DND-41 (cell line): ENCODE measurements at regions not wholly inside any gene's neighbourhood (a gene's known extent, or its start where the extent isn't known, plus 50 kb on each side); places are given as distances from the start of the nearest gene placed in this dataset.

Source experiments
- ATAC-seq: fragments of 200-7000 bp; cut with Tn5 transposase; 3 replicates; pipeline ENCODE4 v1.9.1; 2021; ENCODE audit warnings: low read depth; ENCODE audit not compliant: insufficient read depth
- DNase-seq: peaks from one replicate; pipeline ENCODE4 v3.0.0-alpha.2; 2020
- H2AFZ ChIP-seq: 2 replicates; pipeline ENCODE4 v1.6.0; 2012; ENCODE audit warnings: low read depth, low read length
- H3K27ac ChIP-seq: 2 replicates; pipeline ENCODE4 v1.5.1; 2012; ENCODE audit warnings: low read length, inconsistent platforms
- H3K27me3 ChIP-seq: fragments of 200-600 bp; sonication (generic); 2 replicates; pipeline ENCODE4 v1.6.0; 2012; ENCODE audit warnings: low read length, mild to moderate bottlenecking, inconsistent platforms; ENCODE audit not compliant: insufficient read depth, poor library complexity
- H3K36me3 ChIP-seq: 2 replicates; pipeline ENCODE4 v1.5.1; 2012; ENCODE audit warnings: low read length, inconsistent platforms; ENCODE audit not compliant: insufficient read depth
- H3K4me1 ChIP-seq: 2 replicates; pipeline ENCODE4 v1.5.1; 2012; ENCODE audit warnings: mild to moderate bottlenecking, low read length; ENCODE audit not compliant: insufficient read depth
- H3K4me2 ChIP-seq: 2 replicates; pipeline ENCODE4 v1.6.0; 2012; ENCODE audit warnings: mild to moderate bottlenecking, moderate library complexity, low read length, inconsistent platforms; ENCODE audit not compliant: insufficient read depth
- H3K4me3 ChIP-seq, 2 experiments: fragments of 200-600 bp in 1 of 2; shearing (Covaris generic) in 1 of 2; 2 replicates each; pipeline ENCODE4 v1.5.1; 2012 to 2016; ENCODE audit warnings: inconsistent platforms in 2 of 2, low read length in 2 of 2, mild to moderate bottlenecking in 2 of 2, low read depth in 1 of 2, moderate library complexity in 1 of 2
- H3K79me2 ChIP-seq: 2 replicates; pipeline ENCODE4 v1.6.0; 2012; ENCODE audit warnings: low read length, inconsistent platforms; ENCODE audit not compliant: insufficient read depth
- H3K9ac ChIP-seq: 2 replicates; pipeline ENCODE4 v1.6.0; 2012; ENCODE audit warnings: low read depth, mild to moderate bottlenecking, inconsistent platforms, low read length, moderate library complexity
- H3K9me3 ChIP-seq: 2 replicates; pipeline ENCODE4 v1.5.1; 2012; ENCODE audit warnings: low read length, moderate library complexity, mild to moderate bottlenecking, inconsistent platforms; ENCODE audit not compliant: insufficient read depth, severe bottlenecking
- H4K20me1 ChIP-seq: 2 replicates; pipeline ENCODE4 v1.6.0; 2012; ENCODE audit warnings: low read length; ENCODE audit not compliant: insufficient read depth
- CTCF ChIP-seq: IDR thresholded peaks from 2 replicates; pipeline ENCODE4 v1.5.1; 2012; ENCODE audit warnings: borderline replicate concordance, low read length, moderate library complexity, mild to moderate bottlenecking; ENCODE audit not compliant: poor library complexity, severe bottlenecking; ENCODE audit errors: extremely low read depth
- EZH2 ChIP-seq: IDR thresholded peaks from 3 replicates; pipeline ENCODE4 v1.6.1; 2012; ENCODE audit warnings: borderline replicate concordance, low read depth, mild to moderate bottlenecking, moderate library complexity, low read length, inconsistent platforms; ENCODE audit not compliant: severe bottlenecking

GRCh38 chr11:116126562-116126961 lies 622.3 kb upstream of the CADM1 start:
- no peak overlapping the region for H3K9ac ChIP-seq
- H3K27me3 ChIP-seq, result peaks cover 14% of the 10 kb centered on the region
- no peak overlapping the region for H3K27ac ChIP-seq
- H3K4me1 ChIP-seq, result no peaks in the 10 kb centered on the region
- H4K20me1 ChIP-seq, result no peaks in the 10 kb centered on the region
- no peaks in the 10 kb centered on the region for H3K79me2 ChIP-seq
- ATAC-seq, result no peak
- no peak overlapping the region for H3K4me3 ChIP-seq
- no peaks in the 10 kb centered on the region for H3K36me3 ChIP-seq
- DNase-seq, result no peak
- H3K9me3 ChIP-seq, result no peaks in the 10 kb centered on the region
- TF ChIP-seq CTCF (no peak), EZH2 (no peak)
- no peak overlapping the region for H3K4me2 ChIP-seq
- no peak overlapping the region for H2AFZ ChIP-seq

GRCh38 chr11:116124922-116125714 lies 620.9 kb upstream of the CADM1 start:
- Histone ChIP-seq H3K36me3 (no peaks in the 10 kb centered on the region), H3K4me3 (no peak overlapping the region), H3K4me1 (no peaks in the 10 kb centered on the region), H3K9ac (no peak overlapping the region), H3K79me2 (no peaks in the 10 kb centered on the region), H3K9me3 (no peaks in the 10 kb centered on the region), H3K27ac (no peak overlapping the region), H2AFZ (no peak overlapping the region), H3K4me2 (no peak overlapping the region), H3K27me3 (peaks cover 15% of the 10 kb centered on the region), H4K20me1 (no peaks in the 10 kb centered on the region)
- no peak for TF ChIP-seq CTCF
- TF ChIP-seq EZH2, result no peak
- no peak for ATAC-seq
- no peak for DNase-seq

GRCh38 chr11:116123739-116124138 lies 619.5 kb upstream of the CADM1 start:
- DNase-seq, result no peak

More at GRCh38 chr11:116123739-116124138, 619.5 kb upstream of the CADM1 start:
- Histone ChIP-seq H2AFZ (no peak overlapping the region), H3K27me3 (peaks cover 15% of the 10 kb centered on the region), H3K9ac (no peak overlapping the region), H3K4me3 (no peak overlapping the region), H3K4me1 (no peaks in the 10 kb centered on the region), H3K9me3 (no peaks in the 10 kb centered on the region), H3K79me2 (no peaks in the 10 kb centered on the region), H3K4me2 (no peak overlapping the region), H3K36me3 (no peaks in the 10 kb centered on the region), H4K20me1 (no peaks in the 10 kb centered on the region), H3K27ac (no peak overlapping the region)
- TF ChIP-seq CTCF (no peak), EZH2 (no peak)
- no peak for ATAC-seq
